Muscle layer of colon (tissue), 2 donors: ENCODE measurements at regions not wholly inside any gene's neighbourhood (a gene's known extent, or its start where the extent isn't known, plus 50 kb on each side); places are given as distances from the start of the nearest gene placed in this dataset.

Experiments used
- H3K27ac ChIP-seq: one replicate; pipeline ENCODE4 v1.7.0; 2013; ENCODE audit warnings: low read depth, mild to moderate bottlenecking, low read length, moderate library complexity
- H3K27me3 ChIP-seq, 2 donors: one replicate each; pipeline ENCODE4 v1.7.0; 2013; ENCODE audit warnings: low read length in 2 of 2, mild to moderate bottlenecking in 2 of 2; ENCODE audit not compliant: insufficient read depth in 2 of 2, control insufficient read depth in 1 of 2
- H3K36me3 ChIP-seq: one replicate; pipeline ENCODE4 v1.7.0; 2013; ENCODE audit warnings: mild to moderate bottlenecking, low read length; ENCODE audit not compliant: insufficient read depth
- H3K4me1 ChIP-seq: one replicate; pipeline ENCODE4 v1.7.0; 2013; ENCODE audit warnings: mild to moderate bottlenecking, low read length; ENCODE audit not compliant: insufficient read depth
- H3K4me3 ChIP-seq, 2 donors: one replicate each; pipeline ENCODE4 v1.7.0; 2013; ENCODE audit warnings: low read length in 2 of 2, low read depth in 1 of 2, mild to moderate bottlenecking in 1 of 2, moderate library complexity in 1 of 2
- H3K9ac ChIP-seq: one replicate; pipeline ENCODE4 v1.7.0; 2013; ENCODE audit warnings: low read length
- H3K9me3 ChIP-seq: one replicate; pipeline ENCODE4 v1.7.0; 2013; ENCODE audit warnings: mild to moderate bottlenecking, low read length
- donor health status: abdominal sarcoma.
- donor health status: Adenocarcinoma of cecum.

- H3K36me3 ChIP-seq: no peaks in the 10 kb centered on the region
- H3K9ac ChIP-seq: no peak overlapping the region
- no peak overlapping the region for H3K4me3 ChIP-seq
- peaks cover 16% of the 10 kb centered on the region for H3K4me1 ChIP-seq
- no peaks in the 10 kb centered on the region for H3K9me3 ChIP-seq
- H3K27me3 ChIP-seq: no peaks in the 10 kb centered on the region
- no peak overlapping the region for H3K27ac ChIP-seq
Measured at GRCh38 chr18:4843771-4844170, 353.3 kb downstream of the AKAIN1 start.

GRCh38 chr18:4842751-4843150 lies 354.3 kb downstream of the AKAIN1 start:
- no peaks in the 10 kb centered on the region for H3K9me3 ChIP-seq
- H3K27me3 ChIP-seq: no peaks in the 10 kb centered on the region
- no peak overlapping the region for H3K27ac ChIP-seq
- no peak overlapping the region for H3K4me3 ChIP-seq
- H3K36me3 ChIP-seq: no peaks in the 10 kb centered on the region
- peaks cover 16% of the 10 kb centered on the region for H3K4me1 ChIP-seq
- no peak overlapping the region for H3K9ac ChIP-seq

GRCh38 chr18:4842287-4842686 lies 354.8 kb downstream of the AKAIN1 start:
- Histone ChIP-seq H3K4me3 (no peak overlapping the region), H3K27me3 (no peaks in the 10 kb centered on the region), H3K9ac (no peak overlapping the region), H3K36me3 (no peaks in the 10 kb centered on the region), H3K9me3 (no peaks in the 10 kb centered on the region), H3K4me1 (peaks cover 16% of the 10 kb centered on the region), H3K27ac (no peak overlapping the region)

GRCh38 chr18:4839639-4840038 lies 357.4 kb downstream of the AKAIN1 start:
- Histone ChIP-seq H3K27ac (no peak overlapping the region), H3K4me1 (peaks cover 16% of the 10 kb centered on the region), H3K27me3 (no peaks in the 10 kb centered on the region), H3K9ac (no peak overlapping the region), H3K4me3 (no peak overlapping the region), H3K9me3 (no peaks in the 10 kb centered on the region), H3K36me3 (no peaks in the 10 kb centered on the region)

GRCh38 chr18:4836141-4836540 lies 360.9 kb downstream of the AKAIN1 start:
- no peaks in the 10 kb centered on the region for H3K9me3 ChIP-seq
- H3K4me3 ChIP-seq: no peak overlapping the region
- no peaks in the 10 kb centered on the region for H3K27me3 ChIP-seq
- no peaks in the 10 kb centered on the region for H3K36me3 ChIP-seq
- peaks cover 5% of the 10 kb centered on the region for H3K4me1 ChIP-seq
- no peak overlapping the region for H3K9ac ChIP-seq
- H3K27ac ChIP-seq: no peak overlapping the region

GRCh38 chr18:4831791-4832375 lies 365.2 kb downstream of the AKAIN1 start:
- no peaks in the 10 kb centered on the region for H3K9me3 ChIP-seq
- H3K9ac ChIP-seq: no peak overlapping the region
- no peak overlapping the region for H3K27ac ChIP-seq
- H3K4me3 ChIP-seq: no peak overlapping the region
- H3K4me1 ChIP-seq: no peaks in the 10 kb centered on the region
- no peaks in the 10 kb centered on the region for H3K27me3 ChIP-seq
- no peaks in the 10 kb centered on the region for H3K36me3 ChIP-seq

- H3K4me3 ChIP-seq: no peak overlapping the region
- no peaks in the 10 kb centered on the region for H3K9me3 ChIP-seq
- H3K9ac ChIP-seq: no peak overlapping the region
- H3K36me3 ChIP-seq: no peaks in the 10 kb centered on the region
- no peaks in the 10 kb centered on the region for H3K27me3 ChIP-seq
- H3K27ac ChIP-seq: no peak overlapping the region
- no peaks in the 10 kb centered on the region for H3K4me1 ChIP-seq
Measured at GRCh38 chr18:4831127-4831526, 365.9 kb downstream of the AKAIN1 start.

- Histone ChIP-seq H3K27ac (no peak overlapping the region), H3K9ac (no peak overlapping the region), H3K27me3 (no peaks in the 10 kb centered on the region), H3K36me3 (no peaks in the 10 kb centered on the region), H3K4me3 (no peak overlapping the region), H3K4me1 (no peaks in the 10 kb centered on the region), H3K9me3 (no peaks in the 10 kb centered on the region)
Measured at GRCh38 chr18:4823091-4823490, 368.0 kb upstream of the DLGAP1 start.

GRCh38 chr18:4821801-4822200 lies 366.7 kb upstream of the DLGAP1 start:
- Histone ChIP-seq H3K27ac (no peak overlapping the region), H3K27me3 (no peaks in the 10 kb centered on the region), H3K4me3 (no peak overlapping the region), H3K9ac (no peak overlapping the region), H3K9me3 (no peaks in the 10 kb centered on the region), H3K36me3 (no peaks in the 10 kb centered on the region), H3K4me1 (no peaks in the 10 kb centered on the region)

GRCh38 chr18:4817665-4818064 lies 362.6 kb upstream of the DLGAP1 start:
- no peak overlapping the region for H3K27ac ChIP-seq
- H3K9me3 ChIP-seq: no peaks in the 10 kb centered on the region
- no peaks in the 10 kb centered on the region for H3K27me3 ChIP-seq
- H3K4me1 ChIP-seq: no peaks in the 10 kb centered on the region
- no peak overlapping the region for H3K9ac ChIP-seq
- H3K36me3 ChIP-seq: no peaks in the 10 kb centered on the region
- H3K4me3 ChIP-seq: no peak overlapping the region

GRCh38 chr18:4813708-4814107 lies 358.6 kb upstream of the DLGAP1 start:
- no peaks in the 10 kb centered on the region for H3K9me3 ChIP-seq
- no peaks in the 10 kb centered on the region for H3K4me1 ChIP-seq
- no peak overlapping the region for H3K9ac ChIP-seq

GRCh38 chr18:4808891-4809290 lies 353.8 kb upstream of the DLGAP1 start:
- Histone ChIP-seq H3K9me3 (no peaks in the 10 kb centered on the region), H3K4me1 (no peaks in the 10 kb centered on the region), H3K4me3 (no peak overlapping the region), H3K9ac (no peak overlapping the region), H3K36me3 (no peaks in the 10 kb centered on the region), H3K27ac (no peak overlapping the region), H3K27me3 (no peaks in the 10 kb centered on the region)

More at GRCh38 chr18:4813708-4814107, 358.6 kb upstream of the DLGAP1 start:
- H3K27ac ChIP-seq: no peak overlapping the region
- H3K4me3 ChIP-seq: no peak overlapping the region
- H3K36me3 ChIP-seq: no peaks in the 10 kb centered on the region
- H3K27me3 ChIP-seq: no peaks in the 10 kb centered on the region
